COLO668 (cell line): ENCODE measurements at regions not wholly inside any gene's neighbourhood (a gene's known extent, or its start where the extent isn't known, plus 50 kb on each side); places are given as distances from the start of the nearest gene placed in this dataset.

ENCODE experiments used
- DNase-seq: peaks from one replicate; lab custom pipeline; 2025; ENCODE audit not compliant: unreplicated experiment; lab: John Stamatoyannopoulos, UW

- DNase-seq = no peak
Observed at GRCh38 chr2:5751873-5752482, 59.8 kb downstream of the SOX11 start.

- no peak for DNase-seq
Observed at GRCh38 chr2:5756272-5756671, 64.1 kb downstream of the SOX11 start.

- DNase-seq = no peak
Observed at GRCh38 chr2:5758346-5758745, 66.2 kb downstream of the SOX11 start.

GRCh38 chr2:5759949-5760348, 67.8 kb downstream of the SOX11 start:
- DNase-seq = no peak

- DNase-seq = no peak
Observed at GRCh38 chr2:5763531-5763930, 71.3 kb downstream of the SOX11 start.

GRCh38 chr2:5764041-5764440, 71.9 kb downstream of the SOX11 start:
- no peak for DNase-seq

- no peak for DNase-seq
Observed at GRCh38 chr2:5766056-5766455, 73.9 kb downstream of the SOX11 start.

GRCh38 chr2:5766561-5766960, 74.4 kb downstream of the SOX11 start:
- DNase-seq = no peak

- no peak for DNase-seq
Observed at GRCh38 chr2:5777131-5777535, 84.9 kb downstream of the SOX11 start.

- DNase-seq = no peak
Observed at GRCh38 chr2:5781679-5782078, 89.5 kb downstream of the SOX11 start.

- DNase-seq = no peak
Observed at GRCh38 chr2:5782103-5782502, 89.9 kb downstream of the SOX11 start.

- no peak for DNase-seq
Observed at GRCh38 chr2:5788447-5788846, 96.3 kb downstream of the SOX11 start.

- no peak for DNase-seq
Observed at GRCh38 chr2:5791371-5791770, 99.2 kb downstream of the SOX11 start.

- DNase-seq = no peak
Observed at GRCh38 chr2:5794012-5794411, 101.8 kb downstream of the SOX11 start.

- no peak for DNase-seq
Observed at GRCh38 chr2:5798084-5798483, 105.9 kb downstream of the SOX11 start.

GRCh38 chr2:5799348-5799747, 107.2 kb downstream of the SOX11 start:
- DNase-seq = no peak

GRCh38 chr2:5803547-5803946, 111.4 kb downstream of the SOX11 start:
- DNase-seq = no peak

- no peak for DNase-seq
Observed at GRCh38 chr2:5818961-5819600, 126.9 kb downstream of the SOX11 start.

GRCh38 chr2:5824126-5824525, 131.9 kb downstream of the SOX11 start:
- DNase-seq = no peak

GRCh38 chr2:5825686-5826085, 133.5 kb downstream of the SOX11 start:
- DNase-seq = no peak

- DNase-seq = no peak
Observed at GRCh38 chr2:5826979-5827655, 134.9 kb downstream of the SOX11 start.

GRCh38 chr2:5834501-5834900, 142.3 kb downstream of the SOX11 start:
- no peak for DNase-seq

- DNase-seq = no peak
Observed at GRCh38 chr2:5839550-5839949, 147.4 kb downstream of the SOX11 start.
